ENCODE measurements at regions not wholly inside any gene's neighbourhood (a gene's known extent, or its start where the extent isn't known, plus 50 kb on each side); places are given as distances from the start of the nearest gene placed in this dataset.

- Histone ChIP-seq H3K9me3 (no peaks in the 10 kb centered on the region), H3K9ac (ENCODE audit: low read depth in 2 of 2, low read length in 2 of 2) (no peak overlapping the region), H3K4me3 (no peak overlapping the region), H3K4me1 (no peaks in the 10 kb centered on the region), H3K27ac (no peak overlapping the region), H3K27me3 (no peaks in the 10 kb centered on the region), H3K36me3 (no peaks in the 10 kb centered on the region)
- peak; percentile 25 for TF ChIP-seq CTCF (IDR thresholded peaks at IDR 0.05)
- DNase-seq: no peak
- intact Hi-C loops (cut with DNase I): no loop called here
These were observed 444.7 kb downstream of the HINT1 start for GRCh38 chr5:130720355-130720754.

- H3K9me3 ChIP-seq: no peaks in the 10 kb centered on the region
- intact Hi-C loops (cut with DNase I): no loop called here
- H3K27me3 ChIP-seq: no peaks in the 10 kb centered on the region
- TF ChIP-seq CTCF (IDR thresholded peaks at IDR 0.05): no peak
- no peaks in the 10 kb centered on the region for H3K36me3 ChIP-seq
- no peak for DNase-seq
- H3K4me1 ChIP-seq: no peaks in the 10 kb centered on the region
- H3K9ac ChIP-seq (ENCODE audit: low read depth in 2 of 2, low read length in 2 of 2): no peak overlapping the region
- no peak overlapping the region for H3K4me3 ChIP-seq
- H3K27ac ChIP-seq: no peak overlapping the region
These were observed 449.5 kb downstream of the HINT1 start for GRCh38 chr5:130715541-130715940.

DNA sequence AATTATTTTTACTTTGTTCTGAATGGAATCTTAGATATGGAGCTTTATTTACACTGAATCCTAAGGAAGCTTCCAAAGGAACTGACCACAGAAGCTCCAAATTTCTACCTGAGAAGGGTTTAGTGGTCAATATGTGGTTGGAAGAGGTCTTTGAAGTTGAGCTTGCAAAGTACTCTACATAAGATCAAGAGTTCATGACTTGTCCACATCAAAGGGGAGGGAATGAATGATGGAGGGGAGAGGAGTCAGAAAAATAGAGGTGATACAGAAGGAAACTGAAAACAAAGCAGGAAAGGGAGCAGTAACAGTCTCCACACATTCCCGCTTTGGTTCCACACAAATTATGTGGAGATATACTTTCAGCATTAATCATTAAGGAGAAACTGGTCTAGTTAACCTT is 450.9 kb downstream of the HINT1 start:
- H3K4me1 ChIP-seq: no peaks in the 10 kb centered on the region
- H3K27me3 ChIP-seq: no peaks in the 10 kb centered on the region
- H3K9me3 ChIP-seq: no peaks in the 10 kb centered on the region
- intact Hi-C loops (cut with DNase I): no loop called here
- no peak overlapping the region for H3K27ac ChIP-seq
- no peak for TF ChIP-seq CTCF (IDR thresholded peaks at IDR 0.05)
- no peaks in the 10 kb centered on the region for H3K36me3 ChIP-seq
- DNase-seq: no peak
- no peak overlapping the region for H3K9ac ChIP-seq (ENCODE audit: low read depth in 2 of 2, low read length in 2 of 2)
- H3K4me3 ChIP-seq: no peak overlapping the region

DNA sequence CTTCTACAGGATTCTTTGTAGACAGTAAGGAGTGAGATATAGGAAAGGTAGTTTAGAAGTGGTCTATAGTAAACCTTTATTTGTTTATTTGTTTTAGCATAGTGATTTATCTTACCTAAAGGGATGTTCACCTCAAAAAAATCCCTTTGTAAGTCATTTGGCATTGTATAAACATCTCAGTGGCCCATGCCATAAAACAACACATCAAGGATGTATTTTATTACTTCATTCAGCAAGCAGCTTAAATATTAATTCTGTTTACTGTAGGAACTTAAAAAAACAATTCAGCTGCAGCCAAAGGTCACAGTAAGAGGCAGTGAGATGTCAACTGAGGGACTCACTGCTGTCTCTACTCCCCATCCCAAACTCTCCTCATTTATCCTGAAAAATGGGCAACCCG is 452.7 kb downstream of the HINT1 start:
- intact Hi-C loops (cut with DNase I): no loop called here
- TF ChIP-seq CTCF (IDR thresholded peaks at IDR 0.05): no peak
- Histone ChIP-seq H3K4me1 (no peaks in the 10 kb centered on the region), H3K27me3 (no peaks in the 10 kb centered on the region), H3K36me3 (no peaks in the 10 kb centered on the region), H3K9me3 (no peaks in the 10 kb centered on the region), H3K9ac (ENCODE audit: low read depth in 2 of 2, low read length in 2 of 2) (no peak overlapping the region), H3K27ac (no peak overlapping the region), H3K4me3 (no peak overlapping the region)
- no peak for DNase-seq

DNA sequence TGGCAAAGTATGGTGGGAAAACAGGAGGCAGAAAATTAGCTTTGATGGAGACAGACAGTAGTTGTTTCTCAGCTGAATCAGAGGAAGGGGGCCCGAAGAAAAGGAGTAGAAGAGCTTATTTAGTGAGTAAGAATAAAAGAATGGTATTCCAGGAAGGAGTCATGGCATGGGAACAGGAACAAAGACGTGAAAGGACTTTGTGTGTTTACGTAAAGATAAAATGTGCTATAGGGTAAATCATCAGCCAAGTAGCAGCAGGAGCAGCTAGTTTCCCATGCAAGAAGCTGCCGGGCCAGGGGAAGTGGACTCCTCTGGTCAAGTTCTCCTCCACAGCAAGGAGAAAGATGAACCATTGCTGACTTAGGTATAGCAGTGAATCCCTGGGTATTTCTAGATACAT is 454.5 kb downstream of the HINT1 start:
- Histone ChIP-seq H3K9me3 (no peaks in the 10 kb centered on the region), H3K27ac (no peak overlapping the region), H3K4me3 (no peak overlapping the region), H3K27me3 (no peaks in the 10 kb centered on the region), H3K36me3 (no peaks in the 10 kb centered on the region), H3K4me1 (no peaks in the 10 kb centered on the region), H3K9ac (ENCODE audit: low read depth in 2 of 2, low read length in 2 of 2) (no peak overlapping the region)
- DNase-seq: peak; percentile 22
- no peak for TF ChIP-seq CTCF (IDR thresholded peaks at IDR 0.05)
- intact Hi-C loops (cut with DNase I): no loop called here

GRCh38 chr5:130708754-130709153 is 456.3 kb downstream of the HINT1 start:
- Histone ChIP-seq H3K9me3 (no peaks in the 10 kb centered on the region), H3K27ac (no peak overlapping the region), H3K4me3 (no peak overlapping the region), H3K27me3 (no peaks in the 10 kb centered on the region), H3K9ac (ENCODE audit: low read depth in 2 of 2, low read length in 2 of 2) (no peak overlapping the region), H3K36me3 (no peaks in the 10 kb centered on the region), H3K4me1 (no peaks in the 10 kb centered on the region)
- intact Hi-C loops (cut with DNase I): no loop called here
- TF ChIP-seq CTCF (IDR thresholded peaks at IDR 0.05): no peak
- no peak for DNase-seq

All from colonic mucosa (tissue), 4 donors.